ENCODE measurements at regions not wholly inside any gene's neighbourhood (a gene's known extent, or its start where the extent isn't known, plus 50 kb on each side); places are given as distances from the start of the nearest gene placed in this dataset.

GRCh38 chrX:10939424-10939823 is 171.7 kb upstream of the HCCS start:
- Histone ChIP-seq H3K9me3 (ENCODE audit: low read length) (no peaks in the 10 kb centered on the region), H3K27me3 (ENCODE audit: insufficient read depth, low read depth, low read length) (no peaks in the 10 kb centered on the region), H2AFZ (ENCODE audit: low read depth, low read length) (no peak overlapping the region), H3K27ac (ENCODE audit: low read length) (no peak overlapping the region), H3K4me3 (ENCODE audit: low read length) (no peak overlapping the region), H3K79me2 (replicated peaks; ENCODE audit: insufficient read depth, low read length) (no peaks in the 10 kb centered on the region), H4K20me1 (ENCODE audit: insufficient read depth) (no peaks in the 10 kb centered on the region), H3K9ac (ENCODE audit: low read length) (no peak overlapping the region), H3K4me2 (ENCODE audit: low read length) (no peak overlapping the region), H3K9me2 (ENCODE audit: insufficient read depth, low read length) (no peaks in the 10 kb centered on the region), H3K36me3 (ENCODE audit: insufficient read depth, low read length) (no peaks in the 10 kb centered on the region), H3F3A (ENCODE audit: insufficient read depth, low read length, poor library complexity, severe bottlenecking) (no peaks in the 10 kb centered on the region)
- TF ChIP-seq CTCF (IDR thresholded peaks at IDR 0.05; ENCODE audit: poor library complexity, severe bottlenecking) (no peak), SMC3 (conservative IDR thresholded peaks at IDR 0.05; ENCODE audit: poor library complexity) (no peak), EZH2 (IDR thresholded peaks at IDR 0.05; ENCODE audit: borderline replicate concordance, insufficient read depth, low read length, poor library complexity, severe bottlenecking) (no peak), TAF1 (IDR thresholded peaks at IDR 0.05; ENCODE audit: low read depth) (no peak), EP300 (conservative IDR thresholded peaks at IDR 0.05; ENCODE audit: poor library complexity, severe bottlenecking) (no peak), RAD21 (conservative IDR thresholded peaks at IDR 0.05) (no peak)

GRCh38 chrX:10944136-10944885 is 166.8 kb upstream of the HCCS start:
- Histone ChIP-seq H2AFZ (ENCODE audit: low read depth, low read length) (no peak overlapping the region), H3K4me3 (ENCODE audit: low read length) (no peak overlapping the region), H3K27me3 (ENCODE audit: insufficient read depth, low read depth, low read length) (no peaks in the 10 kb centered on the region), H3K27ac (ENCODE audit: low read length) (no peak overlapping the region), H3K9ac (ENCODE audit: low read length) (no peak overlapping the region), H3K79me2 (replicated peaks; ENCODE audit: insufficient read depth, low read length) (no peaks in the 10 kb centered on the region), H3K9me2 (ENCODE audit: insufficient read depth, low read length) (no peaks in the 10 kb centered on the region), H3K36me3 (ENCODE audit: insufficient read depth, low read length) (no peaks in the 10 kb centered on the region), H3K4me2 (ENCODE audit: low read length) (no peak overlapping the region), H4K20me1 (ENCODE audit: insufficient read depth) (no peaks in the 10 kb centered on the region), H3F3A (ENCODE audit: insufficient read depth, low read length, poor library complexity, severe bottlenecking) (no peaks in the 10 kb centered on the region), H3K9me3 (ENCODE audit: low read length) (no peaks in the 10 kb centered on the region)
- no peak for TF ChIP-seq EP300 (conservative IDR thresholded peaks at IDR 0.05; ENCODE audit: poor library complexity, severe bottlenecking)

- Histone ChIP-seq H3K9me3 (ENCODE audit: low read length) (no peaks in the 10 kb centered on the region), H3K27ac (ENCODE audit: low read length) (no peak overlapping the region), H3K4me2 (ENCODE audit: low read length) (no peak overlapping the region), H3K4me3 (ENCODE audit: low read length) (no peak overlapping the region), H4K20me1 (ENCODE audit: insufficient read depth) (no peaks in the 10 kb centered on the region), H3K9me2 (ENCODE audit: insufficient read depth, low read length) (no peaks in the 10 kb centered on the region), H3K27me3 (ENCODE audit: insufficient read depth, low read depth, low read length) (no peaks in the 10 kb centered on the region), H3F3A (ENCODE audit: insufficient read depth, low read length, poor library complexity, severe bottlenecking) (no peaks in the 10 kb centered on the region), H2AFZ (ENCODE audit: low read depth, low read length) (no peak overlapping the region), H3K9ac (ENCODE audit: low read length) (no peak overlapping the region), H3K36me3 (ENCODE audit: insufficient read depth, low read length) (no peaks in the 10 kb centered on the region), H3K79me2 (replicated peaks; ENCODE audit: insufficient read depth, low read length) (no peaks in the 10 kb centered on the region)
- TF ChIP-seq TAF1 (IDR thresholded peaks at IDR 0.05; ENCODE audit: low read depth) (no peak), EP300 (conservative IDR thresholded peaks at IDR 0.05; ENCODE audit: poor library complexity, severe bottlenecking) (no peak), CTCF (IDR thresholded peaks at IDR 0.05; ENCODE audit: poor library complexity, severe bottlenecking) (no peak), SMC3 (conservative IDR thresholded peaks at IDR 0.05; ENCODE audit: poor library complexity) (no peak), POLR2AphosphoS5 (IDR thresholded peaks at IDR 0.05) (no peak), EZH2 (IDR thresholded peaks at IDR 0.05; ENCODE audit: borderline replicate concordance, insufficient read depth, low read length, poor library complexity, severe bottlenecking) (no peak), RAD21 (conservative IDR thresholded peaks at IDR 0.05) (no peak), MXI1 (conservative IDR thresholded peaks at IDR 0.05; ENCODE audit: poor library complexity, severe bottlenecking) (no peak)
- TF ChIP-seq, protein P1, sequence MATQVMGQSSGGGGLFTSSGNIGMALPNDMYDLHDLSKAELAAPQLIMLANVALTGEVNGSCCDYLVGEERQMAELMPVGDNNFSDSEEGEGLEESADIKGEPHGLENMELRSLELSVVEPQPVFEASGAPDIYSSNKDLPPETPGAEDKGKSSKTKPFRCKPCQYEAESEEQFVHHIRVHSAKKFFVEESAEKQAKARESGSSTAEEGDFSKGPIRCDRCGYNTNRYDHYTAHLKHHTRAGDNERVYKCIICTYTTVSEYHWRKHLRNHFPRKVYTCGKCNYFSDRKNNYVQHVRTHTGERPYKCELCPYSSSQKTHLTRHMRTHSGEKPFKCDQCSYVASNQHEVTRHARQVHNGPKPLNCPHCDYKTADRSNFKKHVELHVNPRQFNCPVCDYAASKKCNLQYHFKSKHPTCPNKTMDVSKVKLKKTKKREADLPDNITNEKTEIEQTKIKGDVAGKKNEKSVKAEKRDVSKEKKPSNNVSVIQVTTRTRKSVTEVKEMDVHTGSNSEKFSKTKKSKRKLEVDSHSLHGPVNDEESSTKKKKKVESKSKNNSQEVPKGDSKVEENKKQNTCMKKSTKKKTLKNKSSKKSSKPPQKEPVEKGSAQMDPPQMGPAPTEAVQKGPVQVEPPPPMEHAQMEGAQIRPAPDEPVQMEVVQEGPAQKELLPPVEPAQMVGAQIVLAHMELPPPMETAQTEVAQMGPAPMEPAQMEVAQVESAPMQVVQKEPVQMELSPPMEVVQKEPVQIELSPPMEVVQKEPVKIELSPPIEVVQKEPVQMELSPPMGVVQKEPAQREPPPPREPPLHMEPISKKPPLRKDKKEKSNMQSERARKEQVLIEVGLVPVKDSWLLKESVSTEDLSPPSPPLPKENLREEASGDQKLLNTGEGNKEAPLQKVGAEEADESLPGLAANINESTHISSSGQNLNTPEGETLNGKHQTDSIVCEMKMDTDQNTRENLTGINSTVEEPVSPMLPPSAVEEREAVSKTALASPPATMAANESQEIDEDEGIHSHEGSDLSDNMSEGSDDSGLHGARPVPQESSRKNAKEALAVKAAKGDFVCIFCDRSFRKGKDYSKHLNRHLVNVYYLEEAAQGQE (IDR thresholded peaks at IDR 0.05; ENCODE audit: borderline replicate concordance): no peak
Measured at GRCh38 chrX:10945498-10945897, 165.6 kb upstream of the HCCS start.

Data from neural cell (in vitro differentiated cells).